ENCODE measurements at regions not wholly inside any gene's neighbourhood (a gene's known extent, or its start where the extent isn't known, plus 50 kb on each side); places are given as distances from the start of the nearest gene placed in this dataset.

DNA sequence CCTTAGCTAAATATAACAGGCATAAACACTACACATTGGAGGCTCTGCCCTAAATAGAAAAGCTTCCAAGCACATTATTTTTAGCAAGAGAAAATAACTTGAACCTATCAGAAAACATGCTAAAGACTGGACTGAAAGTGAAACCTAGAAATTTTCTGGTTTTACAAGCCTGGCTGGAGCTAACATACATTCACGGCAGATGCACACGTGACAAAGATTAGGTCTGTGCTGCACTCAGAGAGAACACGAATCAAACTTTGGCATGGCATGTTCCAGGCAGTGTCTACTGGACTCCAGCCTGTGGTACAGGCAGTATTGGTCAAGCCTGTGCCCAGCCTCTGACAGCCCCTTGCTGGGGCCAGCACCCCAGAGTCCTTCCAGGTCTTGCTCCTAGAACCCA lies 94.1 kb upstream of the PCBD1 start:
- Histone ChIP-seq H3K27ac (ENCODE audit: extremely low read depth, low read depth, low read length) (no peak overlapping the region), H3K4me3 (no peak overlapping the region), H3K4me2 (ENCODE audit: insufficient read depth, low read length) (no peak overlapping the region; the same call in 1 of the 2 replicates), H2AFZ (ENCODE audit: low read depth, low read length) (no peak overlapping the region), H3K4me1 (replicated peaks in 1 of 2; ENCODE audit: control insufficient read depth in 2 of 2, insufficient read depth in 2 of 2, low read length in 2 of 2) (no peaks in the 10 kb centered on the region; a peak in 1 of 5 replicates), H3K27me3 (ENCODE audit: control insufficient read depth in 2 of 2, insufficient read depth in 2 of 2, low read length in 2 of 2) (peaks cover 11 to 78% of the 10 kb centered on the region in 2 experiments; a peak in 4 of 5 replicates), H4K20me1 (replicated peaks; ENCODE audit: control insufficient read depth, insufficient read depth, low read length) (no peaks in the 10 kb centered on the region; the same call in 1 of the 2 replicates), H3K9me1 (ENCODE audit: control insufficient read depth, insufficient read depth, low read length) (no peaks in the 10 kb centered on the region), H3K9me3 (replicated peaks; ENCODE audit: control insufficient read depth, insufficient read depth, low read depth, low read length) (no peaks in the 10 kb centered on the region), H3K79me2 (ENCODE audit: control insufficient read depth, insufficient read depth, low read length) (no peaks in the 10 kb centered on the region), H3K9ac (ENCODE audit: insufficient read depth in 1 of 2, low read depth in 2 of 2, low read length in 2 of 2) (no peak overlapping the region), H3K36me3 (ENCODE audit: control insufficient read depth, insufficient read depth, low read length) (no peaks in the 10 kb centered on the region)
- DNase-seq (ENCODE audit: extremely low read depth in 1 of 4, low spot score in 3 of 4): no peak
- intact Hi-C loops (cut with micrococcal nuclease): no loop called here
- no TSS peak for BruUV-seq (replicated peaks)
- ATAC-seq: no peak
- ChIA-PET POLR2A (interaction anchor here (0.6 to 1.4 kb wide), 4 partner anchors 17 to 318 kb away, joined by 3 to 5 read pairs (median 4); no protein-coding TSS in a partner anchor), CTCF (ENCODE audit: low intra/inter-chr PET ratio) (no interaction called here)
- in situ Hi-C loops (cut with MboI): no loop called here
- 0% methylated on average over 3 of the region's 3 CpGs for WGBS (ENCODE audit: insufficient coverage, low coverage, missing lambda C conversion rate)
- no peak for FAIRE-seq
- no peak for TF ChIP-seq JUN (IDR thresholded peaks at IDR 0.05; ENCODE audit: borderline replicate concordance, low read depth, low read length)
- TF ChIP-seq JUN (CRISPR knock-in tag; IDR thresholded peaks at IDR 0.05; ENCODE audit: borderline replicate concordance): no peak
- no peak for TF ChIP-seq ZNF23 (CRISPR knock-in tag; IDR thresholded peaks at IDR 0.05)
- no peak for TF ChIP-seq POLR2G (IDR thresholded peaks at IDR 0.05; ENCODE audit: low read depth, low read length)
- TF ChIP-seq, protein P1, sequence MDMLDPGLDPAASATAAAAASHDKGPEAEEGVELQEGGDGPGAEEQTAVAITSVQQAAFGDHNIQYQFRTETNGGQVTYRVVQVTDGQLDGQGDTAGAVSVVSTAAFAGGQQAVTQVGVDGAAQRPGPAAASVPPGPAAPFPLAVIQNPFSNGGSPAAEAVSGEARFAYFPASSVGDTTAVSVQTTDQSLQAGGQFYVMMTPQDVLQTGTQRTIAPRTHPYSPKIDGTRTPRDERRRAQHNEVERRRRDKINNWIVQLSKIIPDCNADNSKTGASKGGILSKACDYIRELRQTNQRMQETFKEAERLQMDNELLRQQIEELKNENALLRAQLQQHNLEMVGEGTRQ (CRISPR knock-in tag; IDR thresholded peaks at IDR 0.05): peak; percentile 46
- TF ChIP-seq SMAD1 (IDR thresholded peaks at IDR 0.05; ENCODE audit: low read depth, low read length, partially characterized antibody): no peak
- no peak for TF ChIP-seq EP400 (IDR thresholded peaks at IDR 0.05)
- no peak for TF ChIP-seq NCOA2 (IDR thresholded peaks at IDR 0.05; ENCODE audit: partially characterized antibody in 2 of 2)
- TF ChIP-seq SIN3A (IDR thresholded peaks at IDR 0.05; ENCODE audit: borderline replicate concordance in 2 of 2, control insufficient read depth in 1 of 2, low read depth in 2 of 2, low read length in 2 of 2): no peak
- TF ChIP-seq PHF21A (IDR thresholded peaks at IDR 0.05; ENCODE audit: borderline replicate concordance, low read depth): no peak
- no peak for TF ChIP-seq ELF1 (tag; IDR thresholded peaks at IDR 0.05)
- peak; percentile 33; the same call in 1 of the 2 replicates for TF ChIP-seq BHLHE40 (IDR thresholded peaks at IDR 0.05; ENCODE audit: low read length)
- TF ChIP-seq CHCHD3 (CRISPR knock-in tag; IDR thresholded peaks at IDR 0.05): no peak
- TF ChIP-seq, protein P2, sequence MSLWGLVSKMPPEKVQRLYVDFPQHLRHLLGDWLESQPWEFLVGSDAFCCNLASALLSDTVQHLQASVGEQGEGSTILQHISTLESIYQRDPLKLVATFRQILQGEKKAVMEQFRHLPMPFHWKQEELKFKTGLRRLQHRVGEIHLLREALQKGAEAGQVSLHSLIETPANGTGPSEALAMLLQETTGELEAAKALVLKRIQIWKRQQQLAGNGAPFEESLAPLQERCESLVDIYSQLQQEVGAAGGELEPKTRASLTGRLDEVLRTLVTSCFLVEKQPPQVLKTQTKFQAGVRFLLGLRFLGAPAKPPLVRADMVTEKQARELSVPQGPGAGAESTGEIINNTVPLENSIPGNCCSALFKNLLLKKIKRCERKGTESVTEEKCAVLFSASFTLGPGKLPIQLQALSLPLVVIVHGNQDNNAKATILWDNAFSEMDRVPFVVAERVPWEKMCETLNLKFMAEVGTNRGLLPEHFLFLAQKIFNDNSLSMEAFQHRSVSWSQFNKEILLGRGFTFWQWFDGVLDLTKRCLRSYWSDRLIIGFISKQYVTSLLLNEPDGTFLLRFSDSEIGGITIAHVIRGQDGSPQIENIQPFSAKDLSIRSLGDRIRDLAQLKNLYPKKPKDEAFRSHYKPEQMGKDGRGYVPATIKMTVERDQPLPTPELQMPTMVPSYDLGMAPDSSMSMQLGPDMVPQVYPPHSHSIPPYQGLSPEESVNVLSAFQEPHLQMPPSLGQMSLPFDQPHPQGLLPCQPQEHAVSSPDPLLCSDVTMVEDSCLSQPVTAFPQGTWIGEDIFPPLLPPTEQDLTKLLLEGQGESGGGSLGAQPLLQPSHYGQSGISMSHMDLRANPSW (CRISPR knock-in tag; IDR thresholded peaks at IDR 0.05): no peak
- no peak for TF ChIP-seq NFE2L1 (tag; IDR thresholded peaks at IDR 0.05; ENCODE audit: borderline replicate concordance, low read depth)
- TF ChIP-seq, protein P3, sequence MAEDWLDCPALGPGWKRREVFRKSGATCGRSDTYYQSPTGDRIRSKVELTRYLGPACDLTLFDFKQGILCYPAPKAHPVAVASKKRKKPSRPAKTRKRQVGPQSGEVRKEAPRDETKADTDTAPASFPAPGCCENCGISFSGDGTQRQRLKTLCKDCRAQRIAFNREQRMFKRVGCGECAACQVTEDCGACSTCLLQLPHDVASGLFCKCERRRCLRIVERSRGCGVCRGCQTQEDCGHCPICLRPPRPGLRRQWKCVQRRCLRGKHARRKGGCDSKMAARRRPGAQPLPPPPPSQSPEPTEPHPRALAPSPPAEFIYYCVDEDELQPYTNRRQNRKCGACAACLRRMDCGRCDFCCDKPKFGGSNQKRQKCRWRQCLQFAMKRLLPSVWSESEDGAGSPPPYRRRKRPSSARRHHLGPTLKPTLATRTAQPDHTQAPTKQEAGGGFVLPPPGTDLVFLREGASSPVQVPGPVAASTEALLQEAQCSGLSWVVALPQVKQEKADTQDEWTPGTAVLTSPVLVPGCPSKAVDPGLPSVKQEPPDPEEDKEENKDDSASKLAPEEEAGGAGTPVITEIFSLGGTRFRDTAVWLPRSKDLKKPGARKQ (CRISPR knock-in tag; IDR thresholded peaks at IDR 0.05): no peak
- no peak for TF ChIP-seq MCM7 (IDR thresholded peaks at IDR 0.05)
- TF ChIP-seq CXXC5 (CRISPR knock-in tag; IDR thresholded peaks at IDR 0.05): no peak

Measured in K562 (cell line).